ENCODE measurements at regions not wholly inside any gene's neighbourhood (a gene's known extent, or its start where the extent isn't known, plus 50 kb on each side); places are given as distances from the start of the nearest gene placed in this dataset.

DNA sequence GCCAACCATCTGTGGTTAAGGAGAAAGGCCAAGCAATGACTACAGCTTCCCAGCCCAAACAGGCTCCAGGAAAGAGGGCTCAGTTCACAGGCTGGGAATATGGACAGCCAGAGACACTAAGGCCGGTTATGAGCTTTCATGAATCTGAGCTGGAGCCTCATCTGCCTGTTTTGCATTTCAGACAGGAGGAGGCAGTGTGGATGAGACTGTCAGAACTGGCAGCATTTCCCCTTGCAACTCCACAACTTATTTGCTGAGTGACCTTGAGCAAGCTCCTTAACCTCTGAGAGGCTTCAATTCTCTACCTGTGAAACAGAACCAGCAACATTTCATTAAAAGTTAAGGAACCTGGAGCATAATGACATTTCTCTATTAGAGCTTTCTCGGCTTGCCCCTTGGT lies 264.0 kb downstream of the ETS1 start:
- TF ChIP-seq CREB5 (CRISPR knock-in tag; IDR thresholded peaks at IDR 0.05; ENCODE audit: low read depth) (no peak), RARB (CRISPR knock-in tag; IDR thresholded peaks at IDR 0.05) (no peak), ESRRG (CRISPR knock-in tag; IDR thresholded peaks at IDR 0.05) (no peak), ZFP30 (CRISPR knock-in tag; IDR thresholded peaks at IDR 0.05) (no peak), SNAI2 (CRISPR knock-in tag; IDR thresholded peaks at IDR 0.05) (no peak), PPARA (CRISPR knock-in tag; IDR thresholded peaks at IDR 0.05; ENCODE audit: borderline replicate concordance) (no peak)
